WTC11 (cell line): ENCODE measurements at regions not wholly inside any gene's neighbourhood (a gene's known extent, or its start where the extent isn't known, plus 50 kb on each side); places are given as distances from the start of the nearest gene placed in this dataset.

Experiments
- ATAC-seq: fragments of 200-7000 bp; cut with Tn5 transposase; 2 replicates; pipeline ENCODE4 v1.10.0; 2021; ENCODE audit warnings: mild to moderate bottlenecking, moderate library complexity
- CTCF ChIA-PET: fragments of 300-600 bp; sonication (Branson Sonifier 250); formaldehyde crosslinking; loops from one replicate; lab custom pipeline; 2021; ENCODE audit warnings: antibody characterized with exemption; lab: Charles Lee
- POLR2A ChIA-PET: fragments of 350-600 bp; sonication (Branson Sonifier 250); formaldehyde crosslinking; loops from one replicate; lab custom pipeline; 2021; ENCODE audit warnings: antibody characterized with exemption; lab: Charles Lee
- DNase-seq: peaks from one replicate; pipeline ENCODE4 v3.0.0; 2021; ENCODE audit warnings: low spot score
- H3K27ac Mint-ChIP-seq: 2 replicates; pipeline ENCODE4 v1.8.0; 2021; ENCODE audit warnings: mixed read lengths
- H3K27me3 Mint-ChIP-seq: 2 replicates; pipeline ENCODE4 v1.8.0; 2021; ENCODE audit warnings: low read depth, mild to moderate bottlenecking, moderate library complexity, mixed read lengths
- H3K36me3 Mint-ChIP-seq: 2 replicates; pipeline ENCODE4 v1.8.0; 2021; ENCODE audit warnings: mixed read lengths
- H3K4me1 Mint-ChIP-seq: 2 replicates; pipeline ENCODE4 v1.8.0; 2022; ENCODE audit warnings: mixed read lengths
- H3K4me3 Mint-ChIP-seq: 2 replicates; pipeline ENCODE4 v1.8.0; 2021; ENCODE audit warnings: mild to moderate bottlenecking, moderate library complexity, mixed read lengths
- H3K9me3 Mint-ChIP-seq: 2 replicates; pipeline ENCODE4 v1.8.0; 2021; ENCODE audit warnings: mixed read lengths
- ATF3 ChIP-seq: sonication (generic); formaldehyde crosslinking; conservative IDR thresholded peaks from 2 replicates; pipeline ENCODE4 v1.8.1; 2022; ENCODE audit warnings: mild to moderate bottlenecking, missing genetic modification reagents
- E2F4 ChIP-seq: sonication (generic); formaldehyde crosslinking; IDR thresholded peaks from 2 replicates; pipeline ENCODE4 v1.8.1; 2022; ENCODE audit warnings: low read depth, mild to moderate bottlenecking, moderate library complexity, missing genetic modification reagents, borderline replicate concordance
- ERG ChIP-seq: fragments of 250-450 bp; sonication (Bioruptor Pico); IDR thresholded peaks from 2 replicates; pipeline ENCODE4 v1.8.0; 2021; ENCODE audit warnings: mild to moderate bottlenecking
- IRF2 ChIP-seq: sonication (generic); formaldehyde crosslinking; IDR thresholded peaks from 2 replicates; pipeline ENCODE4 v1.8.0; 2022; ENCODE audit warnings: low read depth, missing genetic modification reagents, borderline replicate concordance
- NFATC4 ChIP-seq: fragments of 250-450 bp; sonication (Bioruptor Pico); IDR thresholded peaks from 2 replicates; pipeline ENCODE4 v1.9.0; 2021; ENCODE audit warnings: mild to moderate bottlenecking
- NR3C1 ChIP-seq: sonication (generic); formaldehyde crosslinking; conservative IDR thresholded peaks from 2 replicates; pipeline ENCODE4 v1.8.1; 2023; ENCODE audit warnings: low read depth, mild to moderate bottlenecking, missing genetic modification reagents
- OVOL2 ChIP-seq: fragments of 250-450 bp; sonication (Bioruptor Pico); IDR thresholded peaks from 2 replicates; pipeline ENCODE4 v1.9.0; 2021; ENCODE audit warnings: mild to moderate bottlenecking, borderline replicate concordance
- RELA ChIP-seq: sonication (generic); formaldehyde crosslinking; IDR thresholded peaks from 2 replicates; pipeline ENCODE4 v1.8.1; 2022; ENCODE audit warnings: missing genetic modification reagents, mild to moderate bottlenecking, borderline replicate concordance
- SMAD3 ChIP-seq: sonication (generic); formaldehyde crosslinking; IDR thresholded peaks from 2 replicates; pipeline ENCODE4 v1.8.0; 2022; ENCODE audit warnings: missing genetic modification reagents, mild to moderate bottlenecking, borderline replicate concordance
- SOX15 ChIP-seq: fragments of 250-450 bp; sonication (Bioruptor Pico); IDR thresholded peaks from 2 replicates; pipeline ENCODE4 v1.9.0; 2021; ENCODE audit warnings: mild to moderate bottlenecking
- SP1 ChIP-seq: sonication (generic); formaldehyde crosslinking; conservative IDR thresholded peaks from 2 replicates; pipeline ENCODE4 v1.8.1; 2022; ENCODE audit warnings: missing genetic modification reagents
- TP53 ChIP-seq: sonication (generic); formaldehyde crosslinking; IDR thresholded peaks from 2 replicates; pipeline ENCODE4 v1.8.1; 2023; ENCODE audit warnings: mild to moderate bottlenecking, missing genetic modification reagents
- ZNF396 ChIP-seq: fragments of 250-450 bp; sonication (Bioruptor Pico); IDR thresholded peaks from 2 replicates; pipeline ENCODE4 v1.8.0; 2021; ENCODE audit warnings: mild to moderate bottlenecking, moderate library complexity, borderline replicate concordance
- ZNF423 ChIP-seq: fragments of 250-450 bp; sonication (Bioruptor Pico); IDR thresholded peaks from 2 replicates; pipeline ENCODE4 v2.1.2; 2022; ENCODE audit warnings: mild to moderate bottlenecking, moderate library complexity
- ZNF512 ChIP-seq: sonication (generic); formaldehyde crosslinking; IDR thresholded peaks from 2 replicates; pipeline ENCODE4 v1.8.1; 2022; ENCODE audit warnings: missing genetic modification reagents, borderline replicate concordance
- TF ChIP-seq, protein P1 (sequence below): fragments of 250-450 bp; sonication (Bioruptor Pico); IDR thresholded peaks from 2 replicates; pipeline ENCODE4 v1.9.0; 2021; ENCODE audit warnings: moderate library complexity, mild to moderate bottlenecking, inconsistent platforms, borderline replicate concordance
- TF ChIP-seq, protein P2 (sequence below): sonication (generic); formaldehyde crosslinking; IDR thresholded peaks from 2 replicates; pipeline ENCODE4 v1.8.0; 2023; ENCODE audit warnings: mild to moderate bottlenecking, missing genetic modification reagents
- TF ChIP-seq, protein P3 (sequence below): sonication (generic); formaldehyde crosslinking; IDR thresholded peaks from 2 replicates; pipeline ENCODE4 v1.8.0; 2023; ENCODE audit warnings: missing genetic modification reagents, mild to moderate bottlenecking, borderline replicate concordance
- TF ChIP-seq, protein P4 (sequence below): sonication (generic); formaldehyde crosslinking; IDR thresholded peaks from 2 replicates; pipeline ENCODE4 v1.8.1; 2023; ENCODE audit warnings: mild to moderate bottlenecking, missing genetic modification reagents, moderate library complexity

GRCh38 chr9:91094324-91095088, 267.2 kb downstream of the AUH start (continued):
- TF ChIP-seq ZNF423 (no peak), SP1 (CRISPR knock-in tag) (no peak), ATF3 (CRISPR knock-in tag) (no peak)
- TF ChIP-seq, protein P1, sequence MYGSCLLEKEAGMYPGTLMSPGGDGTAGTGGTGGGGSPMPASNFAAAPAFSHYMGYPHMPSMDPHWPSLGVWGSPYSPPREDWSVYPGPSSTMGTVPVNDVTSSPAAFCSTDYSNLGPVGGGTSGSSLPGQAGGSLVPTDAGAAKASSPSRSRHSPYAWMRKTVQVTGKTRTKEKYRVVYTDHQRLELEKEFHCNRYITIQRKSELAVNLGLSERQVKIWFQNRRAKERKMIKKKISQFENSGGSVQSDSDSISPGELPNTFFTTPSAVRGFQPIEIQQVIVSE (CRISPR knock-in tag) = no peak
- TF ChIP-seq, all 79 proteins: peak for 0

DNA sequence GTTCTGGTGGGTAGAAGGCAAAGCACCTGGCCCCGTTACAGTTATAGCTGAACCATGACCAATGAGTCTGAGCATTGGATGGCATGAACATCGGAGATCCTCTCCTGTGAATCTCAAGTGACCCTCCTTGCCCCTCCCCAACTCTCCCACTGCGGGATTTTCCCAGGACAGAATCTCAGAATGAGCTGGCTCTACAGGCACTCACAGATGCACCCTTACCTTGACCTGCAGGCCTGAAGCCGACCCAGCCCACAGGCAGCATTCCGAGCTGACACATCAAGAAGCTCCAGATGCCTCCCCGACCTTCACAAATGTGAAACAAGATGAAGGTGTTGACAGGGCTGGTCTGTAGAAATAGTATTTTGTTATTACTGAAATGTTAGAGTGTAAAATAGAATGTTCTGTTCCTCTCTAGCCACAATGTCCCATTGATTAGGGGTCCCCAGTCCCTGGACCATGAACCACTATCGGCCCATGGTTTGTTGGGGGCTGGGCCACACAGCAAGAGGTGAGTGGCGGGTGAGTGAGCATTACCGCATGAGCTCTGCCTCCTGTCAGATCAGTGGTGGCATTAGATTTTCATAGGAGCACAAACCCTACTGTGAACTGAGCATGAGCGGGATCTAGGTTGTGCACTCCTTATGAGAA, 263.4 kb downstream of the AUH start:
- H3K27me3 Mint-ChIP-seq = no peaks in the 10 kb centered on the region
- peaks cover 22% of the 10 kb centered on the region for H3K9me3 Mint-ChIP-seq
- peaks cover 15% of the 10 kb centered on the region for H3K4me1 Mint-ChIP-seq
- ChIA-PET POLR2A (interaction anchor here (0.5 kb wide), 1 partner anchor 14 kb away, joined by 4 read pairs; no protein-coding TSS in a partner anchor), CTCF (interaction anchor here (1.2 to 1.5 kb wide), 4 partner anchors 9 to 183 kb away, joined by 3 to 7 read pairs (median 4); no protein-coding TSS in a partner anchor)
- ATAC-seq (no peak), DNase-seq (no peak)
- peaks cover 9% of the 10 kb centered on the region for H3K36me3 Mint-ChIP-seq
- no peak overlapping the region for H3K27ac Mint-ChIP-seq
- H3K4me3 Mint-ChIP-seq = no peak overlapping the region
- TF ChIP-seq, protein P2, sequence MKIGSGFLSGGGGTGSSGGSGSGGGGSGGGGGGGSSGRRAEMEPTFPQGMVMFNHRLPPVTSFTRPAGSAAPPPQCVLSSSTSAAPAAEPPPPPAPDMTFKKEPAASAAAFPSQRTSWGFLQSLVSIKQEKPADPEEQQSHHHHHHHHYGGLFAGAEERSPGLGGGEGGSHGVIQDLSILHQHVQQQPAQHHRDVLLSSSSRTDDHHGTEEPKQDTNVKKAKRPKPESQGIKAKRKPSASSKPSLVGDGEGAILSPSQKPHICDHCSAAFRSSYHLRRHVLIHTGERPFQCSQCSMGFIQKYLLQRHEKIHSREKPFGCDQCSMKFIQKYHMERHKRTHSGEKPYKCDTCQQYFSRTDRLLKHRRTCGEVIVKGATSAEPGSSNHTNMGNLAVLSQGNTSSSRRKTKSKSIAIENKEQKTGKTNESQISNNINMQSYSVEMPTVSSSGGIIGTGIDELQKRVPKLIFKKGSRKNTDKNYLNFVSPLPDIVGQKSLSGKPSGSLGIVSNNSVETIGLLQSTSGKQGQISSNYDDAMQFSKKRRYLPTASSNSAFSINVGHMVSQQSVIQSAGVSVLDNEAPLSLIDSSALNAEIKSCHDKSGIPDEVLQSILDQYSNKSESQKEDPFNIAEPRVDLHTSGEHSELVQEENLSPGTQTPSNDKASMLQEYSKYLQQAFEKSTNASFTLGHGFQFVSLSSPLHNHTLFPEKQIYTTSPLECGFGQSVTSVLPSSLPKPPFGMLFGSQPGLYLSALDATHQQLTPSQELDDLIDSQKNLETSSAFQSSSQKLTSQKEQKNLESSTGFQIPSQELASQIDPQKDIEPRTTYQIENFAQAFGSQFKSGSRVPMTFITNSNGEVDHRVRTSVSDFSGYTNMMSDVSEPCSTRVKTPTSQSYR = no peak
- TF ChIP-seq E2F4 (CRISPR knock-in tag) (no peak), OVOL2 (CRISPR knock-in tag) (no peak), NR3C1 (no peak), SMAD3 (CRISPR knock-in tag) (no peak), IRF2 (CRISPR knock-in tag) (no peak), ZNF512 (CRISPR knock-in tag) (no peak), SOX15 (no peak), NFATC4 (CRISPR knock-in tag) (no peak), TP53 (CRISPR knock-in tag) (no peak), RELA (CRISPR knock-in tag) (no peak), ZNF396 (CRISPR knock-in tag) (no peak), ERG (CRISPR knock-in tag) (no peak)
- TF ChIP-seq, protein P3, sequence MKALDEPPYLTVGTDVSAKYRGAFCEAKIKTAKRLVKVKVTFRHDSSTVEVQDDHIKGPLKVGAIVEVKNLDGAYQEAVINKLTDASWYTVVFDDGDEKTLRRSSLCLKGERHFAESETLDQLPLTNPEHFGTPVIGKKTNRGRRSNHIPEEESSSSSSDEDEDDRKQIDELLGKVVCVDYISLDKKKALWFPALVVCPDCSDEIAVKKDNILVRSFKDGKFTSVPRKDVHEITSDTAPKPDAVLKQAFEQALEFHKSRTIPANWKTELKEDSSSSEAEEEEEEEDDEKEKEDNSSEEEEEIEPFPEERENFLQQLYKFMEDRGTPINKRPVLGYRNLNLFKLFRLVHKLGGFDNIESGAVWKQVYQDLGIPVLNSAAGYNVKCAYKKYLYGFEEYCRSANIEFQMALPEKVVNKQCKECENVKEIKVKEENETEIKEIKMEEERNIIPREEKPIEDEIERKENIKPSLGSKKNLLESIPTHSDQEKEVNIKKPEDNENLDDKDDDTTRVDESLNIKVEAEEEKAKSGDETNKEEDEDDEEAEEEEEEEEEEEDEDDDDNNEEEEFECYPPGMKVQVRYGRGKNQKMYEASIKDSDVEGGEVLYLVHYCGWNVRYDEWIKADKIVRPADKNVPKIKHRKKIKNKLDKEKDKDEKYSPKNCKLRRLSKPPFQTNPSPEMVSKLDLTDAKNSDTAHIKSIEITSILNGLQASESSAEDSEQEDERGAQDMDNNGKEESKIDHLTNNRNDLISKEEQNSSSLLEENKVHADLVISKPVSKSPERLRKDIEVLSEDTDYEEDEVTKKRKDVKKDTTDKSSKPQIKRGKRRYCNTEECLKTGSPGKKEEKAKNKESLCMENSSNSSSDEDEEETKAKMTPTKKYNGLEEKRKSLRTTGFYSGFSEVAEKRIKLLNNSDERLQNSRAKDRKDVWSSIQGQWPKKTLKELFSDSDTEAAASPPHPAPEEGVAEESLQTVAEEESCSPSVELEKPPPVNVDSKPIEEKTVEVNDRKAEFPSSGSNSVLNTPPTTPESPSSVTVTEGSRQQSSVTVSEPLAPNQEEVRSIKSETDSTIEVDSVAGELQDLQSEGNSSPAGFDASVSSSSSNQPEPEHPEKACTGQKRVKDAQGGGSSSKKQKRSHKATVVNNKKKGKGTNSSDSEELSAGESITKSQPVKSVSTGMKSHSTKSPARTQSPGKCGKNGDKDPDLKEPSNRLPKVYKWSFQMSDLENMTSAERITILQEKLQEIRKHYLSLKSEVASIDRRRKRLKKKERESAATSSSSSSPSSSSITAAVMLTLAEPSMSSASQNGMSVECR = no peak
- TF ChIP-seq, protein P4, sequence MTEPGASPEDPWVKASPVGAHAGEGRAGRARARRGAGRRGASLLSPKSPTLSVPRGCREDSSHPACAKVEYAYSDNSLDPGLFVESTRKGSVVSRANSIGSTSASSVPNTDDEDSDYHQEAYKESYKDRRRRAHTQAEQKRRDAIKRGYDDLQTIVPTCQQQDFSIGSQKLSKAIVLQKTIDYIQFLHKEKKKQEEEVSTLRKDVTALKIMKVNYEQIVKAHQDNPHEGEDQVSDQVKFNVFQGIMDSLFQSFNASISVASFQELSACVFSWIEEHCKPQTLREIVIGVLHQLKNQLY (CRISPR knock-in tag) = no peak
